AG04450 (cell line): ENCODE measurements at regions not wholly inside any gene's neighbourhood (a gene's known extent, or its start where the extent isn't known, plus 50 kb on each side); places are given as distances from the start of the nearest gene placed in this dataset.
"Not testable (repeated sequence)": the region's sequence is repeated elsewhere in the genome, so short reads cannot be mapped to it uniquely, and the experiment has no call there.

Source experiments
- CTCF ChIA-PET: fragments of 300-600, 350-600 bp; formaldehyde crosslinking; extraction: SDS; loops from one replicate; lab custom pipeline; 2022; ENCODE audit warnings: antibody characterized with exemption, inconsistent platforms; lab: Charles Lee
- POLR2A ChIA-PET: fragments of 350-600 bp; formaldehyde crosslinking; extraction: SDS; loops from one replicate; lab custom pipeline; 2021; ENCODE audit warnings: antibody characterized with exemption, inconsistent platforms; lab: Yijun Ruan, JAX
- DNase-seq: peaks from one replicate; pipeline ENCODE4 v3.0.0-alpha.2; 2011; ENCODE audit warnings: low read depth, low spot score
- H3K27ac ChIP-seq: one replicate; pipeline ENCODE4 v1.5.1; 2012; ENCODE audit warnings: low read depth, low read length, control low read depth
- H3K27me3 ChIP-seq: one replicate; pipeline ENCODE4 v1.6.0; 2012; ENCODE audit warnings: low read length; ENCODE audit not compliant: control insufficient read depth, insufficient read depth
- H3K4me3 ChIP-seq: 2 replicates; pipeline ENCODE4 v1.5.1; 2011; ENCODE audit warnings: mild to moderate bottlenecking, low read depth, low read length, control low read depth
- H3K9me3 ChIP-seq: 2 replicates; pipeline ENCODE4 v1.5.1; 2012; ENCODE audit warnings: low read length; ENCODE audit not compliant: control insufficient read depth, insufficient read depth
- TF ChIP-seq, protein P1 (sequence below): IDR thresholded peaks from 2 replicates; pipeline ENCODE4 v1.5.1; 2011; ENCODE audit warnings: low read depth, low read length, control low read depth, inconsistent platforms

DNA sequence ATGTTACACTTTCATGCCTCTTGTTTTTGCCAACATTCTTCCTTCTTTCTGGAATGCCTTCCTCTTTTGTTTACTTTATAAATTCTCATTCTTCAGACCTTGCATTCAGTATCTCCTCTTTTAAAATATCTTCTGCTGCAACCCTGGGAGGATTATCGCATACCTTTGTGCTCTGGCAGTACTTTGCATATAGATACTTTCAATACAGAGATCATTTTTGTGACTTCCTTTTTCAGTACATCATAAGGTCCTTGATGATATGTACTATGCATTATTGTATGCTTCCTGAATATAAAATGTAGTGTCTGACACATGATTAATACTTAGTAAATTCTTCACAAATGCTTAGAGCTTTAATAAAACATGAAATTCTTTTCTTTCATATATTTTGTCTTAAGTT, 538.7 kb downstream of the TRIB2 start:
- Histone ChIP-seq H3K4me3 (no peak overlapping the region), H3K27ac (no peak overlapping the region), H3K27me3 (no peaks in the 10 kb centered on the region), H3K9me3 (no peaks in the 10 kb centered on the region)
- CTCF ChIA-PET: no interaction called here
- DNase-seq: no peak
- POLR2A ChIA-PET: no interaction called here
- TF ChIP-seq, protein P1, sequence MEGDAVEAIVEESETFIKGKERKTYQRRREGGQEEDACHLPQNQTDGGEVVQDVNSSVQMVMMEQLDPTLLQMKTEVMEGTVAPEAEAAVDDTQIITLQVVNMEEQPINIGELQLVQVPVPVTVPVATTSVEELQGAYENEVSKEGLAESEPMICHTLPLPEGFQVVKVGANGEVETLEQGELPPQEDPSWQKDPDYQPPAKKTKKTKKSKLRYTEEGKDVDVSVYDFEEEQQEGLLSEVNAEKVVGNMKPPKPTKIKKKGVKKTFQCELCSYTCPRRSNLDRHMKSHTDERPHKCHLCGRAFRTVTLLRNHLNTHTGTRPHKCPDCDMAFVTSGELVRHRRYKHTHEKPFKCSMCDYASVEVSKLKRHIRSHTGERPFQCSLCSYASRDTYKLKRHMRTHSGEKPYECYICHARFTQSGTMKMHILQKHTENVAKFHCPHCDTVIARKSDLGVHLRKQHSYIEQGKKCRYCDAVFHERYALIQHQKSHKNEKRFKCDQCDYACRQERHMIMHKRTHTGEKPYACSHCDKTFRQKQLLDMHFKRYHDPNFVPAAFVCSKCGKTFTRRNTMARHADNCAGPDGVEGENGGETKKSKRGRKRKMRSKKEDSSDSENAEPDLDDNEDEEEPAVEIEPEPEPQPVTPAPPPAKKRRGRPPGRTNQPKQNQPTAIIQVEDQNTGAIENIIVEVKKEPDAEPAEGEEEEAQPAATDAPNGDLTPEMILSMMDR: no peak

DNA sequence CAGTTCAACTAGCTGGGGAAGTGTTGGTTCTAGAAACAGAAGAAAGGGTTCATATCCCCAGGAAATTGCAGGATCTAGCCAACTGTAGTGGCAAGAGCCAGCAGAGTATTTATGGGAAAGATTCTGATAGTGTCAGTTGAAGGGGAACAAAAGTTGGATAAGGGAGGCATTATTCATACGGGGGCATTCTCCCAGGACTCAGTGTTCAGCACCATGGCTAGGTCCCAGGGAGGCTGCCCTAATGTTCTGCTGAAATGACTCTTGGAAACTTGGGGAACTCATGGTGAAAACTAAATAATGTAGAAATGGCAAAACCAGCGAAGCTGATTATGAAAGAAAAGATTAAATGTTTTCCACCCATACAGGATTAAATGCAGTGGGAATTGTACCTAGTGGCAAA, 543.7 kb downstream of the TRIB2 start:
- Histone ChIP-seq H3K27me3 (no peaks in the 10 kb centered on the region), H3K27ac (no peak overlapping the region), H3K4me3 (no peak overlapping the region), H3K9me3 (peaks cover 2% of the 10 kb centered on the region; the same call in 1 of the 2 replicates)
- no peak for DNase-seq
- ChIA-PET POLR2A (no interaction called here), CTCF (no interaction called here)
- TF ChIP-seq, protein P1: no peak

DNA sequence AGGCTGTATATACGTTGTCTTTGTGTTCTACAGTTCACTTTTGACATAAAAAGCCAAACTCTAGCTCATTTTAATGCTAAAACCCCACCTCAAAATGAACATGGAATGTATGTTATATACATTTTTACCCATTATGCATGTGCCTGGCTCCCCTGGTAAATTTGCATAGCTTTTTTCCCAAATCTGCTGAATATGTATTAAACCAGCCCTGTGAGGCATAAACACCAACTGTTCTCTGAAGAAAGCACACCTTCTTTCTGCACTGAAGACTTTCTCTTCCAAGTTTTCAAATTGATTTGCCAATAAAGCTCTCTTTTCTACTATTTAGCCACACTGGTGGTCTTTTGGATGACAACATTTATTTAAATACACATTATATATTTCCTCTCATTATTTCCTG, 549.4 kb downstream of the TRIB2 start:
- CTCF ChIA-PET: no interaction called here

DNA sequence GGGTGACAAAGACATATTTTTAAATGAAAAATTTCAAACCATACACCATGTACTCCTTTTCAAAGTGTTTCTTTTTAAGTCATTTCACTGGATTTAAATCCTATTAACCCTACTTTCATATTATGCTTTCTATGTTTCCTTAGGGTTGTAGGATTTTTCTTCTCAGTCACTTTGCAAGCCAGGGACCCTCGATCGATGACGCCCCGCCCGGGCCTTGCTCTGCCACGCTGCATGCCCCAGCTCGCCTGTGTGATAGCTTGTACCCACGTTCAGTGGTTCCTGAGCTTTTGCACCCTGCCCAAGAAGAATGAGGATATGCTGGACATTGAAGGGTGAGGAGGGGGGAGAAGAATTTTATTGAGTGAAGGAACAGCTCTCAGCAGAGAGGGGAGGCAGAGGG, 568.0 kb downstream of the TRIB2 start:
- TF ChIP-seq, protein P1: no peak
- Histone ChIP-seq H3K4me3 (no peak overlapping the region), H3K9me3 (peaks cover 6% of the 10 kb centered on the region; the same call in 1 of the 2 replicates), H3K27ac (no peak overlapping the region), H3K27me3 (no peaks in the 10 kb centered on the region)
- ChIA-PET CTCF (no interaction called here), POLR2A (no interaction called here)
- no peak for DNase-seq

More for the DNA sequence above, 549.4 kb downstream of the TRIB2 start:
- TF ChIP-seq, protein P1: no peak
- Histone ChIP-seq H3K9me3 (peaks cover 2% of the 10 kb centered on the region; the same call in 1 of the 2 replicates), H3K27ac (no peak overlapping the region), H3K4me3 (no peak overlapping the region), H3K27me3 (no peaks in the 10 kb centered on the region)
- POLR2A ChIA-PET: no interaction called here
- DNase-seq: no peak

DNA sequence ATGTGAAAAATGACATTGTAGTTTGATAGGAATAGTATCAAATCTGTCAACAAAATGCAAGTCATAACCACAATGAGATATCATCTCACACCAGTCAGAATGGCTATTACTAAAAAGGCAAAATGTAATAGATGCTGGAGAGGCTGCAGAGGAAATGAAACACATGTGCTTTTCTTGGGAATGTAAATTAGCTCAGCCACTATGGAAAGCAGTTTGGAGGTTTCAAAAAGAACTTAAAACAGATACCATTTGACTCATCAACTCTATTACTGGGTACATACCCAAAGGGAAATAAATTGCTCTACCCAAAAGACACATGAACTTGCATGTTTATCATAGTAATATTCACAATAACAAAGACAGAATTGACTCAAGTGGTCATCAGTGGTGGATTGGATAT, 572.6 kb downstream of the TRIB2 start:
- Histone ChIP-seq H3K4me3 (no peak overlapping the region), H3K9me3 (peaks cover 11% of the 10 kb centered on the region), H3K27ac (no peak overlapping the region), H3K27me3 (no peaks in the 10 kb centered on the region)
- CTCF ChIA-PET: no interaction called here
- POLR2A ChIA-PET: no interaction called here
- no peak for DNase-seq
- TF ChIP-seq, protein P1: no peak

DNA sequence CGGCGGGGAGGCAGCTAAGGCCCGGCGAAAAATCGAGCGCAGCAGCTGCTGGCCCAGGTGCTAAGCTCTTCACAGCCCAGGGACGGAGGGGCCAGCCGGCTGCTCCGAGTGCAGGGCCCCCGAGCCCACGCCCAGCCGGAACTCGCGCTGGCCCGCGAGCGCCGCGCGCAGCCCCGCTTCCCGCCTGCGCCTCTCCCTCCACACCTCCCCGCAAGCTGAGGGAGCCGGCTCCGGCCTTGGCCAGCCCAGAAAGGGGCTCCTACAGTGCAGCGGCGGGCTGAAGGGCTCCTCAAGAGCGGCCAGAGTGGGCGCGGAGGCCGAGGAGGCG, 591.7 kb downstream of the TRIB2 start:
- DNase-seq, POLR2A ChIA-PET, H3K27ac ChIP-seq, H3K4me3 ChIP-seq, CTCF ChIA-PET, H3K27me3 ChIP-seq: not testable (repeated sequence)
- peaks cover 14% of the 10 kb centered on the region for H3K9me3 ChIP-seq
